HS-5 (cell line): ENCODE measurements at regions not wholly inside any gene's neighbourhood (a gene's known extent, or its start where the extent isn't known, plus 50 kb on each side); places are given as distances from the start of the nearest gene placed in this dataset.
"Not testable (repeated sequence)": the region's sequence is repeated elsewhere in the genome, so short reads cannot be mapped to it uniquely, and the experiment has no call there.

Source experiments
- DNase-seq: peaks from one replicate; pipeline ENCODE4 v3.0.0-alpha.2; 2012; ENCODE audit warnings: low read depth

DNA sequence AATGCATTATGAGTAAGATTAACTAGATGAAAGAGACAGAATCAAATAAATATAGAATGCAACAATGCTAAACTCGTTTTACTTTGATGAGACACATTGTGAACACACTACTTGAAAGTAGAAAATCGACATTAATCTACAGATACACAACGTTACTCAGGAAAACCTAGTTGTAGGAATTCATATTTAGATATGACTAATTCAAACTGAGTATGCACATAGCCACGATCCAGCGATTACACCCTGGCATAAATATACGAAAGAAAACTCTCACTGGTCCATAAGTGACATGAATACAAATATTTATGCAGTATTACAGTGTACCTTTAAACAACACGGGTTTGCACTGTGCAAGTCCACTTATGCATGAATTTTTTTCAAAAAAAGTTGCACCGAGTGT, 485.6 kb downstream of the TMX3 start:
- DNase-seq, result no peak

DNA sequence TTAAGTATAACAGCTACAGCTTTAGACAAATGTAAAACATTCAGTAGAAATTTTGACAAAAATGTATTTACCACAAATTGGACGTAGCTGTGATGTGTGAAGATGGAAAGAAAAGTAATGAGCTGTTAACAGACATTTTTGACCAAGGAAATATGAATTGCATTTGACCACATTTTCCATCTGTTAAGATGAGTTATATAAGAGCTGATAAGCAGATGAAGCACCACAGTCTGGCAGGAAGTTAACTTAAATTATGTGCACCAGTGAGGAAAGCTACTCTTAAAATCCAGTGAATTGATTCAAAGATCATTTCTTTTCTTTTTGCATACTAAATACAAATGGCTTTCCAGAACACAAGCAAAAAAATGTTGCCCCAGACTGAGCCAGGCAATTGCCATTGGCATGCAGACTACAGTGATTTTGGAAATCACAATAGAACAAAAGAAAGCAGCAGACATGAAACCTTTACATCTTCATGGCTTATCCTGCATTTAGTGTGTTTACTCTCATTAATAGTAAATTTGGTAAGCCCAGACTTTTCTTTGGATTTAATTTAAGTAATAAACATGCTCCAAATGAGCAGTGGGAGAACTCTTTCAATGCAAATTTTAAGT, 493.7 kb downstream of the TMX3 start:
- DNase-seq, result no peak

DNA sequence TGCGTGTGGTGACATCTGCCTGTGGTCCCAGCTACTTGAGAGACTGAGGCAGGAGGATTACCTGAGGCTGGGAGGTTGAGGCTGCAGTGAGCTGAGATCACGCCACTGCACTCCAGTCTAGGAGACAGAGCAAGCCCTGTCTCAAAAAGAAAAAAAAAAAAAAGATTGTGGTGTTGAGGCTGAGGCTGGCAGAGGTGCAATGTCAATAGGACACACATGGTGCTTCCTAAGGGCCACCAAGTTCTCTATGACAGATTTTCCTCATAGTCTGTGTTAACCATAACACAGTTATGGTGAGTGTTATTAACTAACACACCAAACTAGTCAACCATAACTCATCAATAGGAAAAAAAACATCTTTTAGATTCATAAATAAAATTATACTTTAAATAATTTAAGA, 494.4 kb downstream of the TMX3 start:
- no peak for DNase-seq

DNA sequence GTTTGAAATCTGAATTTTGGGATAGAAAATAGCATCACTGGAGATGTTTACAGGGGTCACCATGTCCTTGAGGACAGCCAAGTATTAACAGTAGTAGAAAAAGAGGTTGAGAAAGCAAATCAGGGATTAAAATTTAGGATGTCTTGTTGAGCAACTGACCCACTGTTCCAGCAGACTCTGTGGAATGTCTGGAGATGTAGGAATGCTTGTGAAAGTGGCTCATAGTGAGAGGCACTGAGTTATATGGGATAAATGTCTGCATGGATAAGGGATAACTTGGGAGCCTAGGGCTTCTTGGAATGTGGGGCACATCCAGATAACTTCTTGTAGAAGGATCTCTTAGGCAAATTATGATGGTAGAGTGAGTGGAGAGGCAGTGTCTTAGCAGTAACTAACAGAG, 495.0 kb downstream of the TMX3 start:
- no peak for DNase-seq

DNA sequence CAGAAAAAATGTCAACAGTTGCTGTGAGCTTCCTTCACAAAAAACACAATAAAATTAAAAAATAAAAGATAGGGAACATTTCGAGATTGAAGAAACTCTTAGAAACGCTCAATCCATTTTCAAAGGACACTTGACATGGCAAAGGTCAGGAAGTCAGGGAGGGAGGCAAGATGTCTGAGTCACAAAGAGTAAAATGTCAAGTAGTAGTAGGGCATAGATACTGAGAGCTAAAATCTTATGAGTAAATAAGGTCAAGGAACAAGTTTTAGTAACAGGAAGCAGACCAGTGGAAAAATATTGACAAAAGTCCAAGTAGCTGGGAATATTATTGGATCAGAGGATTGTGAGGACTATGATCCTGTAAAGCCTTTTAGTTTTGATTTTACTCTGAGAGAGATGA, 495.6 kb downstream of the TMX3 start:
- no peak for DNase-seq

DNA sequence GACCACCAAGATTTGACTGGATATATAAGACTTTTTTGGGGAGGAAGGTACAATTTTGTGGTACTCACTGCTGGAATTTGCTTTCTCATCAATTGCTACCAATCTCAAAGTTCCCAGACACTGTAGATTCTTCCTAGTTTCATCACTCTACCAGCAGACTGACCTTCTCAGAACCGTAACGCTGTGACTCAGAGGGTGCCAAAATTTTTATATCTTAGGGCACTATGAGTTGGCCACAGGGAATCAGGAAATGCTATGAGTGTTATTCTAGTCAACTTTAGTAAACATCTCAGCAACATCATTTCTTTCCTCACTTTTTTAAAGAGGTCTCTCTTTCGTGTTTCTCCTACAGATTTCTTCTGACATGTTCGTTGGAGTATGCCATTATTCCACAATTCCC, 499.0 kb downstream of the TMX3 start:
- DNase-seq, result peak; percentile 60

DNA sequence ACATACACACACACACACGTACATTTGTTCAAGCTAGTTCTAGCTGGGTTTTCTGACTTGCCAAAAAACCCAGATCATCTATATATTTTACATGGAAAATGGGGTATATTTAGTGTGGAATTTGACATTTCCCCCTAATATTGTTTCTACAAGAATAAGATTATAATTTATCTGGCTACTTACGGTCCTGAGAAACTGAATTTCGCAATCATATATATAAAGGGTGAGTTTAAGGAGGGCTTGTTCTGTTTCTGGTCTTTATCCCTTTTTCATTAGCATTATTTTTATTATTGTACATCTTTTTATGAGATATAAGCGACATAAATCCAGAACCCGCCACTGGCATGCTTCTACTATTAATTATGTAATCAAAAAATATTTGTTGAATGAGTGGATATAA, 528.9 kb downstream of the TMX3 start:
- no peak for DNase-seq

DNA sequence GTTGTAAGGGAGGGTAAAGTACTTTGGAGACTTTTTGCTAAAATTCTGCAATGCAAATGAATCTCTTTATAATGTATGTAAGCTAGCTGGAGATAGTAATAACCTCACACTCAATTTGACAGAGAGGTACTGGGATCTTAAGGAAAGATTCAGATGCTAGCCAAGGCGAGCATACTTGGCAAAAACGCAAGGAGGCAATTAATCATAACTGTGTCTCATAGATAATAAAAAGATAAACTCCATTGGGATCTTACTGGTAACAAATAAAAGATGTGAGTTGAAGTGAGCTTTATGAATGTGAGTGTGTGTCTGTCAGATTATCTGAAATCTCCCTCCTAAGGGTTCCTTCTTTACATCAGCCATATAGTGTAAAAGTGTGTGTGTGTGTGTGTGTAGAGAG, 533.0 kb downstream of the TMX3 start:
- no peak for DNase-seq

DNA sequence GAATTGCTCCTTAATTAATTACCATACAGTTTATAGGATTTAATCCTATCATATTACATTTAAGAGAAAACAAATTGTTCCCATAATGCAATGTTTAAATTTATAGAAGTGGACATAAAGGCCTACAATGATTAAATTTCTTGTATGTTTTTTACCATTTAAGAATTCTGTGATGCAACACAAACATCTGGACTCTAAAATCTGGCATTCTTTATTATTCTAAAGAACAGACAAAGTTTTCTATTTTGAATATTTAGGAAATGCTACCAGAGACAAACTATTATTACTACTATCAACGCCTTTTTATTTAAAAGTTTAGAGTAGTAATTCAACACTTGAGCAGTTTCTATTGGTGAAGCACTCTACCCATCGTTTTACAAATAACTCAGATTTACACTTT, 535.1 kb downstream of the TMX3 start:
- no peak for DNase-seq

DNA sequence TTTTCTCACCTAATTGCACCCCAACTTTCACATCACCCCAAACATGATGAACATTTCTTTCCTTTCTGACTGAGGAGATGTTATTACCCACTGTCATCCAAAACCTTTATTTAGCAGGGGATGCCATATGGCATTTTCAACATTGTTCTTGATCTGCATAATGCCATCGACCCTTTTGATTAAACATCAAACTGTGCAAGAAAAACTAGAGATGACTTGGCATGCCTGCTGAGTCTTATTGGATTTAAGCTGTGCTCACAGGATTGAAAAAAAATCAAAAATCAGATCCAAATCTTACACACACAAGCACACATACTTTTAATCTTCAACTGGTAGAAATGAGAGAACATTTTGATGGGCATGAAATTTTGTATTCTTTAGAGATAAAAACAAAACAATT, 536.0 kb downstream of the TMX3 start:
- DNase-seq, result no peak

DNA sequence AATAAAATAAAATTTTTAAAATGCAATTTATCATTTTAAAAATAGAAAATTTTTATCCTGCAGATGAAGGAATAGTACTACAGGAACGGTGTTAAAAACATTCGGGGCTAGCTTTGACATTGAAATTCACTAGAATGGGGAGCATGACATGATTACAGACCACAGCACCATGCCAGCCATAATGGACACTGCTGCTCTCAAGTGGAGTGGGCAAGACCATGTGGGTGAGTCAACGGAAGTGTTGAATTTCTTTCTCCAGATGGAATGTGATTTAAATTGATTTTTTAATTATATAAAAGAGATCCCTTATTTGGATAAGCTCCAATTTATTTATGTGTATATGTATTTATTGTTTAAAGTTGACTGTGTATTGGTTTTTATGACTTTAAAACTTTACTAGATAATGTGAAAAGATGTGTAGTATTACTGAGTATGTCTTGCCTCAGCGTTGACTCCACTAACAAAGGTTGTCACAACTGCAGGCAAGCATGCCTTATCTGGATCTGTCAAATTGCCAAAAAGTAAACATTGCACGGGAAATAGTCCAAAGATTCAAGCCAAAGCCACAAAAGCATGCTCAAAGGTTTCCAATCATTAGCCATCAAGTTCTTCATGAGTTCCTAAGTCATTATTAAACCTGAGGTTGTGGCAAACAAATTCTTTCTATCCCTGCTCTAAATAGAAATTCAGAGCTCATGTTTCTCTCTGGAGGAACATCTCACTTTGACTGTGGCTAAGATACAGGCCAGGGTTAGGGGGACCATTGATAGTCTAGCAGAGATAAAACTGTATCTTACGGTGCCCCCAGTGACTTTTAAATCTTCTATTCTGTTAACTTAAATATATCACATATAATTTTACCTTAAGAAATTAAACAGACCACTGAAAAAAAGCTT, 536.9 kb downstream of the TMX3 start:
- DNase-seq, result peak; percentile 70

DNA sequence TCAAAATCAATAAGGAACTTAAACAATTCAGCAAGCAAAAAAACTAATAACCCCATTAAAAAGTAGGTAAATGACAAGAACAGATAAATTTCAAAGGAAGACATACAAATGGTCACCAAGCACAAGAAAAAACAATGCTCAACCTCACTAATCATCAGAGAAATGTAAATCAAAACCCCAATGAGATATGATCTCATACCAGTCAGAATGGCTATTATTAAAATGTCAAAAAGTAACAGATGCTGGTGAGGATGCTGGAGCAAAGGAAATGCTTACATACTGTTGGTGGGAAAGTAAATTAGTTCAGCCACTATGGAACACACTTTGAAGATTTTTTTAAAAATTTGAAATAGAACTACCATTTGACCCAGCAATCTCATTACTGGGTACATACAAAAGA, 538.0 kb downstream of the TMX3 start:
- DNase-seq, result no peak

DNA sequence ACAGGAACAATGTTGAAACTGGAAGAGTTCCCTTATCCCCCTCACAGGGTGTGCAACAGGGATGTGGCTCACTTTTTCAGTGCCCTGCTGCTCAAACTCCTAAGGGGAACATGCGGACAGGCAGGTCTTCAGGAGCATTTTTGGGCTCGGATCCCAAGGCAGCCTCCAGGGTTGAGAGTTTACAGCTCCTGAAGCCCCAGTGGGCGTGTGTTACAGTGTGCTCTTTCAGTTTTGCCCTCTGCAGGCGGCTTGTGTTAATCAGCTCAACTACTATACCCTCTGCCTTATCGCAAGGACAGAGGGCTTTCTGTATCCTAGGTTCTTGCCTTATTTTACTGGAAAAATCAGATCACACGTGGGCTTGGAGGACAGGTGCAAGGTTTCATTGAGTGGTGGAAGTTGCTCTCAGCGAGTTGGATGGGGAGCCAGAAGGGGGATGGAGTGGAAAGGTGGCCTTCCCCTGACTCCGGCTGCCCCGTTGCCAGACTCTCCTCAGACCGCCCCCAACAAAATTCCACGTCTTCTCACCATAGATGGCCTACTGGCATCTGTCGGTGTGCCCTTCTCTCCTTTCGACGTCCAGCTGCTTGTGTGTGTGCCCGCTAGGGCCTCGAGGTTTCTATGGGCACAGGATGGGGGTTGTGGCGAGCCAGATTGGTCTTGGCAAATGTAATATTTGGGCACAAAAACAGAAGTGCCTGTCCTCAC, 541.9 kb downstream of the TMX3 start:
- no peak for DNase-seq

DNA sequence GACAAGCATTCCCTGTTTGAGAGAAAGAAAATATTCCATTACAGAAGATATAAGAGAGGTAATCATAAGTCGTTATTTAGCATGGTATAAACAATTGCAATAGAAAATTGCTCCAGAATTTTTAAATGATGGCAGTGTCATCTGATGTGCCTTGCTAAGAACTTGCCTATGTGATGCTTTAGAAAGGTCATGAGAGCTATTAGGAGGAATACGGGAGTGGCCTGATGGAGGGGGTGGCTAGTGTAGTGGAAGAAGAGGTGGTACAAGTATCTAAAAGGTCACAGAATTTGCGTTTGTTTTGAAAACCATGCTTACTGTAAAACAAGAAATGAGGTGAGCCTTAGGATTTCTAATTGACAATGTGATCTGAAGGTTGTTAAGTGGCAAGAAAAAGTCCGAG, 550.0 kb downstream of the TMX3 start:
- no peak for DNase-seq

DNA sequence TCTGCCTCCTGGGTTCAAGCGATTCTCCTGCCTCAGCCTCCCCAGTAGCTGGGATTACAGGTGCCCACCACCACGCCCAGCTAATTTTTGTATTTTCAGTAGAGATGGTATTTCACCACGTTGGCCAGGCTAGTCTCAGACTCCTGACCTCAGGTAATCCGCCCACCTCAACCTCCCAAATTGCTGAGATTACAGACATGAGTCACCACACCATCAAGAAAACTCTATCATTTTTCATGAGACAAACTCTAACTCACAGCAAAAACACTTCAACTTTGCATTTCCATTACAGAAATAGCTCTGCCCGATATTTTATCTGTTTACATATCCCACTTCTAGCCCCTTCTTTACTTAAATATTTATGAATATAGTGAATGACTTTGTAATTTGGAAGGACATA, 561.1 kb downstream of the TMX3 start:
- DNase-seq, result not testable (repeated sequence)

DNA sequence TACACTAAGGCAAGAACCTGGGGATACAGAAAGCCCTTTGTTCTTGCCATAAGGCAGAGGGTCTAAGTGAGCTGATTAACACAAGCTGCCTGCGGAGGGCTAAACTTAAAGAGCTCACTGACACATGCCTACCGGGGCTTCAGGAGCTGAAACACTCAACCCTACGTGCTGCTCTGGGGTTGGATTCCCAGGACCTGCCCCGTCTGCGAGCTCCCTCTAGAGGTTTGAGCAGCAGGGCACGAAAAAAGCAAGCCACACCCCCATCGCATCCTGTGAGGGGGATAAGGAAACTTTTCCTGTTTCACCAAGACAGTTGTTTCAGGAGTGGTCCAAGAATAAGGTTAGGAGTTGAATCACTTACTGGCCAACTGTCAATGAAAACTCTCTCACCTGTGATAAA, 562.1 kb downstream of the TMX3 start:
- DNase-seq, result no peak

DNA sequence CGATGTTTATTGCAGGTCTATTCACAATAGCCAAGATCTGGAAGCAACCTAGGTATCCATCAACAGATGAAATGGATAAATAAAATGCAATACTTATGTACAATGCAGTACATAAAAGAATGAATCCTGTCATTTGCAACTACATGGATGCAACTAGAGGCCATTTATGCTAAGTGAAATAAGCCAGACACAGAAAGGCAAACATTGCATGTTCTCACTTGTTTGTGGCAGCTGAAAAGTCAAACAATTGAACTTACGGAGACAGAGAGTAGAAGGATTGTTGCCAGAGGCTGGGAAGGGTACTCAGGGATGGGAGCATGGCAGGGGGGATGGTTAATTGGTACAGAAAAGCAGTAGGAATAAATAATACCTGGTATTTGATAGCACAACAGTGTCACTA, 563.9 kb downstream of the TMX3 start:
- DNase-seq, result no peak

DNA sequence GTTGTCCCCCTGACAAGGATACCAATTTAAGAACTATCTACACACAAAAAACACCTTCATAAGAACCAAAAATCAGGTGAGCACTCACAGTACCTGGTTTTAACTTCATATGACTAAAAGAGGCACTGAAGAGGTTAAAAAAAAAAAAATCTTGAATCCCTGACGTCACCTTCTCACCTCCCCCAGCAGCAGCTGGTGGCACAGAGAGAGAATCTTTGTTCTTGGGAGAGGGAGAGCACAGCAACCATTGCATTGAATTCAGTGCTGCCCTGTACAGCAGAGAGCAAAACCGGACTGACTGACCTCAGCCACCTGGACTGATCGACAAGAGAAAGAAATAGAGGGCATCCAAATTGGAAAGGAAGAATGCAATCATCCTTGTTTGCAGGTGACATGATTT, 566.0 kb downstream of the TMX3 start:
- DNase-seq, result no peak

DNA sequence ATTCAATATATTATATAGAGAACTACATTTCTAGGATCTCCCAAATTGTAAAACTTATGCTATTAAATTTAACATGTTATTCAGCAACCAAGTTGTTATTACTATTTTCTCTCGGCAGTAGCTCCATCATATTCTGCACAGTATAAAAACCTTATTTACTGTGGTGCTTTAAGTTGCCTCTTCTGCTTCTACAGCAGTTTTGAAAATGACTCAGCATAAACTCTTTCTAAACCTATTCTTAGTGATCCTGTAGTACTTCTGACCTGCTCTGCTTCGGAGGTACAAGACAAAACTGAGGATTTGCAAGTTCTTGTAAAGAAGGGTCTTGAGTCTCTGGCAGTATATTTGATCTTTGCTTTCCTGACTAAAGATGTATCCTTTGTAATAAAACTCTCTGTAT, 567.2 kb downstream of the TMX3 start:
- no peak for DNase-seq

DNA sequence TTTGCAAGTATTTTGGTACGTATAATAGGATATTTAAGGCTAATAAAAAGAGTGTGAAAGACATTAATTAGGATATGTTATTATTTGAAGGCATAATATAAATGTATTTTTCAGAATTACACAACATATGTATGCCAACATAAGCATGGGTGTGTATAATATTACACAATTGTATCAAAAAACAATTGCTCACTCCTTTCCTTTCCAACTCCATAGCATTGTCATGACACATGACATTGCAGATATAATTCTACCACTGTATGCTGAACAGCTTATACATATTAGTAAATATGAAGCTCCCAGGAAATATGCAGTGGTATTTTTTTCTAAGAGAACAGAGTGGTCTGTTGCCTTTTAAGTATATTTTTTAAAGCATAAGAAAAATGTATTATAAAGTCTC, 593.1 kb downstream of the TMX3 start:
- peak; percentile 6 for DNase-seq

DNA sequence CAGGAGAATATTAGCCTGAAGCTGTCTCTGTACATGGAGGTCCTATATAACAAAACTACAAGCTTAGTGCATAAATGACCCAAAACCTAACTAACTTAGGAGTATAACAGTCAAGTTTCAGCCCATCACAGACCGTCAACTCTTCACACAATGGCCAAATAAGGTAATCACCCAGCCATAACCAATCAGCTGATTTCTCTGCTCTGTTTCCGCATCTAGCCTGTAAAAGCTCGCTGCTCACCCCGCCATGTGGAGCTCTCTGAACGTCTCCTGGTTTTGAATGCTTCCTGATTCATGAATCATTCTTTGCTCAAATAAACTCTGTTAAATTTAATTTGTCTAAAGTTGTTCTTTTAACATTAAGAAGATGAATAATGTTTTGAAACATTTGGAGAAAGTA, 593.6 kb downstream of the TMX3 start:
- DNase-seq, result no peak

DNA sequence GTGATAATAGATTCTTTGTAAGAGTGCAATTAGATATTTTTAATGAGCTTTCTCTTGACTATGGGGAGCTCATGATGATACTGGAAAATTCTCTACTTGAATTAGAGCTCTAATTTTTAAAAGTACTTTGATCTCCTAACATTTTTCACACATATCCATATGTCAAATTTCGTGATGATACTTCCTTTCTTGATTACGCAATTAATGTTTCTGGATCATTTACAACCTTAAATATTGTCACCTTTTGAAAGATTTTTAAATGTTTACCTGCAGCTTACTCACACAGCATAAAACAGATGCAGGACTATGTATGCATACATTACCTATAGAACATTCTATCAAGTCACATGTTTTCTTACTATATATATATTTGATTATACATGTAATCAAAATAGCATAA, 598.5 kb upstream of the DSEL start:
- no peak for DNase-seq

DNA sequence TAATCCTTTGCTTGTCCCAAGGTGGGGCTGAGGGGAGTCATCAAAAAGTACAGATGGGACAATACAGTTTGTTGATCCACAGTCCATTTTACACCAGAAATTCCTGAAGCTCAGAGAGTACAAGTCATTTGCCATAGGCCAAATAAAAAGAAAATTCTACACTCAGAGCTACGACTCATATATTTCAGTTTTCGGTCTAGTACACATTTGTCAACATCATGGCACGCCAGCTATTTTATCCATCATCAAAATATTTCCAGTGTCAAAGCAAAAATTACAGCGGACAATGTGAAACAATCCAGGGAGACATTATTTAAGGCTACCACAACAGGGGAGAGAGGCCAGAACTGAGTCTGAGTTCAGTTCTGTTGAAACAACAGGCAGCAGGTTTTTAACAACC, 587.5 kb upstream of the DSEL start:
- no peak for DNase-seq
